ENCODE measurements at regions not wholly inside any gene's neighbourhood (a gene's known extent, or its start where the extent isn't known, plus 50 kb on each side); places are given as distances from the start of the nearest gene placed in this dataset.

DNA sequence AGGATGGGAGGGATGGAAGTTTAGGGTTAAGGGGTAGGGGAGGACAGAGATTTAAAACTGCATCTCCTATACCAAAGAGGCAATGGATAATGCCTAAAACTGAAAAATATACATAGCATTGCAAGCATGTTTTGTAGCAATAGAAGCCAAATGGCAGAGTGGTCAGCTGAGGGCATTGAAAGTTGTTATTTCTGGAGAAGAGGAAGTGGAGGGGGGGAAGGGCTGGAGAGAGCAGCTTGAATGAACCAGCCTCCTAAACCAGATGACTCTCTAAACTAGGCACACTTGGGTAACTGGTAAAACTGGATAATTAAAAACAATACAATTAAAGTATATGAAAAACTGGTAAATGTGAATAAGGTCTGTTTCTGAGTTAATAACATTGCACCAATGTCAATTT, 70.3 kb upstream of the TP53I11 start:
- TF ChIP-seq TAF1 (IDR thresholded peaks at IDR 0.05; ENCODE audit: low read depth): no peak
- no peak for TF ChIP-seq NFIC (IDR thresholded peaks at IDR 0.05)
- no peak for TF ChIP-seq ZBTB7A (IDR thresholded peaks at IDR 0.05; ENCODE audit: low read depth)
- TF ChIP-seq CEBPB (IDR thresholded peaks at IDR 0.05): no peak
- no peak for TF ChIP-seq TEAD4 (IDR thresholded peaks at IDR 0.05)
- TF ChIP-seq YY1 (IDR thresholded peaks at IDR 0.05; ENCODE audit: low read depth): no peak
- TF ChIP-seq TCF12 (IDR thresholded peaks at IDR 0.05; ENCODE audit: low read depth): no peak
- no peak for TF ChIP-seq RAD21 (IDR thresholded peaks at IDR 0.05; ENCODE audit: low read depth)
- no peak for TF ChIP-seq CREB1 (IDR thresholded peaks at IDR 0.05; ENCODE audit: low read depth)
- no peak for TF ChIP-seq EP300 (IDR thresholded peaks at IDR 0.05; ENCODE audit: borderline replicate concordance)
- TF ChIP-seq REST (IDR thresholded peaks at IDR 0.05; ENCODE audit: low read depth): no peak
- no peak for TF ChIP-seq FOXM1 (IDR thresholded peaks at IDR 0.05; ENCODE audit: borderline replicate concordance, low read depth)
- TF ChIP-seq, protein P1, sequence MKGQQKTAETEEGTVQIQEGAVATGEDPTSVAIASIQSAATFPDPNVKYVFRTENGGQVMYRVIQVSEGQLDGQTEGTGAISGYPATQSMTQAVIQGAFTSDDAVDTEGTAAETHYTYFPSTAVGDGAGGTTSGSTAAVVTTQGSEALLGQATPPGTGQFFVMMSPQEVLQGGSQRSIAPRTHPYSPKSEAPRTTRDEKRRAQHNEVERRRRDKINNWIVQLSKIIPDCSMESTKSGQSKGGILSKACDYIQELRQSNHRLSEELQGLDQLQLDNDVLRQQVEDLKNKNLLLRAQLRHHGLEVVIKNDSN (IDR thresholded peaks at IDR 0.05): no peak

- TF ChIP-seq EGR1 (IDR thresholded peaks at IDR 0.05): no peak
- no peak for TF ChIP-seq TAF1 (IDR thresholded peaks at IDR 0.05; ENCODE audit: low read depth)
- no peak for TF ChIP-seq ZBTB7A (IDR thresholded peaks at IDR 0.05; ENCODE audit: low read depth)
- TF ChIP-seq NFIC (IDR thresholded peaks at IDR 0.05): no peak
- TF ChIP-seq EP300 (IDR thresholded peaks at IDR 0.05; ENCODE audit: borderline replicate concordance): no peak
- TF ChIP-seq CREB1 (IDR thresholded peaks at IDR 0.05; ENCODE audit: low read depth): no peak
- TF ChIP-seq RAD21 (IDR thresholded peaks at IDR 0.05; ENCODE audit: low read depth): no peak
- no peak for TF ChIP-seq MAX (IDR thresholded peaks at IDR 0.05)
These were observed 71.0 kb upstream of the TP53I11 start for GRCh38 chr11:45021692-45022141.

DNA sequence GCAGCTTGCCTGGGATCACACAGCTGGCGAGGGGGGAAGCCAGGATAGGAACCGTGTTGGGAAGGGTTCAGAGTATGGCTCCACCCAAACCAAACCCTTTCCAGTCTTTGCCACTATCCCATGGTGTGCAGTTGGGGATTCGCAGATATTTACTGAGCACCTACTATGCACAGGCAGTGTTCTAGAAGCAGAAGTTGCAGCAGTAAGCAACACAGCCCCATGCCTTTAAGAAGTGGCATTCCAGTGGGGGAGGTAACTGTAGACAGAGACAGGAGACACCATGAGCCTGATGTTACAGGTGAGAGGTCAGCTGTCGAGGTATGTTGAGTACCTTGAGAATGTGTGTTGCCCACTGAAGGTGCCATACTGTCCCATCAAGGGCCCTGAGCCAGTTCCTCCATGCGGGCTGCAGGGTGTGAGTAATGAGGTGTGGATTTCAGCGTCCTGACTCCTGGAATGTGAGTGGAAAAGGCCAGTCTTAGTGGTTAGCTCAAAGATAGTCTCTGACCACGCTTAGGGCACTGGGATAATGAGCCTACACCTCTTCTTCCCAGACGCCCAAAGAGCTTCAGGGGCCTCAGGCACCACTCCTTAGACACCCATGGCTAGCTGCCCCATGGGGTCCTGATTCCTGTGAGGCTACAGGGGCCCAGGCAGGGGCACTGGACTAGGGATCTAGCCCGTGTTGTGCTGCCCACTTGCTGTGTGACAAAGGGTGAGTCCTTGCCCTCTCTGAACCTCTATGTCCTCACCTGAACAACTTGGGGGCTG, 71.8 kb upstream of the TP53I11 start:
- no peak for TF ChIP-seq TEAD4 (IDR thresholded peaks at IDR 0.05)
- TF ChIP-seq TCF12 (IDR thresholded peaks at IDR 0.05; ENCODE audit: low read depth): no peak
- TF ChIP-seq CREB1 (IDR thresholded peaks at IDR 0.05; ENCODE audit: low read depth): no peak
- no peak for TF ChIP-seq NFIC (IDR thresholded peaks at IDR 0.05)
- TF ChIP-seq RAD21 (IDR thresholded peaks at IDR 0.05; ENCODE audit: low read depth): no peak
- no peak for TF ChIP-seq YY1 (IDR thresholded peaks at IDR 0.05; ENCODE audit: low read depth)
- TF ChIP-seq EP300 (IDR thresholded peaks at IDR 0.05; ENCODE audit: borderline replicate concordance): no peak
- no peak for TF ChIP-seq EGR1 (IDR thresholded peaks at IDR 0.05)
- no peak for TF ChIP-seq CEBPB (IDR thresholded peaks at IDR 0.05)
- no peak for TF ChIP-seq TAF1 (IDR thresholded peaks at IDR 0.05; ENCODE audit: low read depth)
- no peak for TF ChIP-seq REST (IDR thresholded peaks at IDR 0.05; ENCODE audit: low read depth)
- no peak for TF ChIP-seq MAX (IDR thresholded peaks at IDR 0.05)
- TF ChIP-seq ZBTB7A (IDR thresholded peaks at IDR 0.05; ENCODE audit: low read depth): no peak
- no peak for TF ChIP-seq FOXM1 (IDR thresholded peaks at IDR 0.05; ENCODE audit: borderline replicate concordance, low read depth)

DNA sequence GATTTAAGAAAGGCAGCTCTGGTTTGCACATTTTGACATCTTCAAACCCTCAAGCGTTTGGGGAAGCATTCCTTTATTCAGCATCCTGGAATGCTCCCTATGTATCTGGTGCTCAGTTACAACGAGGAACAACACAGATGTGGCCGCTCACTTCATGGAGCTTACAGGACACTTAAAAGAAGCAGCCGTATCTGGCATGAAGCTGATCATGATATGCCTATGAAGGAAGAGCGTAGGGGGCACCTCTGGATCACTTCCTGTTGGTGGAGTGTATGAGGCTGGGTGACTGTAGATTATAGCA, 72.3 kb upstream of the TP53I11 start:
- TF ChIP-seq TEAD4 (IDR thresholded peaks at IDR 0.05) (no peak), CEBPB (IDR thresholded peaks at IDR 0.05) (no peak), NFIC (IDR thresholded peaks at IDR 0.05) (no peak), YY1 (IDR thresholded peaks at IDR 0.05; ENCODE audit: low read depth) (no peak), ZBTB7A (IDR thresholded peaks at IDR 0.05; ENCODE audit: low read depth) (no peak), EGR1 (IDR thresholded peaks at IDR 0.05) (no peak), TAF1 (IDR thresholded peaks at IDR 0.05; ENCODE audit: low read depth) (no peak), RAD21 (IDR thresholded peaks at IDR 0.05; ENCODE audit: low read depth) (no peak), TCF12 (IDR thresholded peaks at IDR 0.05; ENCODE audit: low read depth) (no peak), REST (IDR thresholded peaks at IDR 0.05; ENCODE audit: low read depth) (no peak), MAX (IDR thresholded peaks at IDR 0.05) (no peak), FOXM1 (IDR thresholded peaks at IDR 0.05; ENCODE audit: borderline replicate concordance, low read depth) (no peak), CREB1 (IDR thresholded peaks at IDR 0.05; ENCODE audit: low read depth) (no peak), EP300 (IDR thresholded peaks at IDR 0.05; ENCODE audit: borderline replicate concordance) (no peak)
- TF ChIP-seq, protein P1 (IDR thresholded peaks at IDR 0.05): no peak

Data from Ishikawa (cell line).